ENCODE measurements at regions not wholly inside any gene's neighbourhood (a gene's known extent, or its start where the extent isn't known, plus 50 kb on each side); places are given as distances from the start of the nearest gene placed in this dataset.
"Not testable (repeated sequence)": the region's sequence is repeated elsewhere in the genome, so short reads cannot be mapped to it uniquely, and the experiment has no call there.

DNA sequence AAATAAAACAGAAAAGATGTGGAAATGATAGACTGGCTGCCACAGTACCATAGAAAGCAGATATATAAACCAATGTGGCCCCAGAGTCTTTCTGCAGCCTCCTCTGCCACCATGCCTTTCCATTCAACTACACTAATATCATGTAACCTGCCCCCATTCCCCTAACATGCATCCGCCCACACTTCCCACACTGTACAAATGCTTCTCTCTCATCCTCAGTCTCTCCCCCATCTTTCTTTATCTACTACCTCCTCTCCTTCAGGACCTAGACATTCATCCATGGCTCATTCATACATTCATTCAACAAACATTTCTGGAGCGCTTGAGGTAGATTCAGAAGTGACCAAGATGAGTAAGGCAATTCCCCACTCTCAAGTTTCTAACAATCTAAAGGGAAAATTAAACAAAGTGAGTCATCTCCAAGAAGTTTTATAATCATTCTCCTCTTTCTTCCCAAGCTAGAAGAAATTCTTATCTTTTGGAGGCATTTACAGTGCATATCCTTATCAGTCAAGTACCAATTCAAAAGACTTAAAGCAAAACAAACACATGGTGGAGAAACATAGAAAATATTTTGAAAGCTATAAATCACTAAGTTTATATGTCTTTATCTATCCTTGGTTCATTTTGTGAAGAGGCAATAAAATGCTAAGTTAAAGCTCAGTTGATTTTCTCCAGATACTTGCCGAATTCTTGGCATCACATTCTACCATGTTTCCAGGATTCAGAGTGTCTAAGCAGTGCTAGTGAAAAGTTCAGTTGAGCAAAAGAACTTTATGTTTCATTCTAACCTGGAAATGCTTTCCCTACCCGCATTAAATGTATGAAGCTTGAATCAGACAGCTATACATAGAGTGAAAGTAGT, 70.5 kb upstream of the FRMD6 start:
- DNase-seq, result no peak

DNA sequence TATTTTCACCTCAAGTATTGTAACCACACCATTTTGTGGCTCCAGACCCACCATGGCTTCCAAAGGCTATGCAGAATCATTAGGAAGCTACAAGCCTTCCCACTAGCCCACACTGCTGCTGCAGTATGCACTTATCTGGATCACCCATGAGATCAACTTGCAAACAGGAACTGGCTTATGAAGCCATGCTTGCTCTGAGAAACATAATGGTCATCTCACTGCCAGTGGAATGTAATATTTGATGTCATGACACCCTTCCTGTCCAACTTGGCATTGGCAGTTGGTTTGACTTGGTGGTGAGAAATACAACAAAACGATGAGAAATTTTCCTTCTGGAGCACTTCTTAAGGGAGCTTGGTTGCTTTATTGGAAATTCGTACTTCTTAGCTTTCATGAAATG, 69.3 kb upstream of the FRMD6 start:
- DNase-seq, result no peak

DNA sequence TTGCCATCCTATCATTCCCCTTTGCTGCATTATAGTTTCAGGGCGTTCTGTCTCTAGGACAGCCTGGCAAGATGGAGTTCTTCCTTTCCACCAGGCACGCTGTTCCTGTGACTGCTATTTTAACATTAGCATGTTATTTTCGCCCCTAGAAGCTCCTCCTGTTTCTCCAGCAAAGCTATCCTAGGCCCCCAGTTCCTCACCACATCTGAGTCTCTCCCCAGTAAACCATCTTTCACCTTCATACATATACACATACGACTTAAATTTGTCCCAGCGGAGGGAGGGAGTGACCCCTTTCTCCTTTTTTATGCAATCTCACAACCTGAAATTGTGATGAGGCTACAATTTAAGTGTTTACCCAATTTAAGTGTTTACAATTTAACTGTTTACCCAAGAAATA, 66.7 kb upstream of the FRMD6 start:
- no peak for DNase-seq

DNA sequence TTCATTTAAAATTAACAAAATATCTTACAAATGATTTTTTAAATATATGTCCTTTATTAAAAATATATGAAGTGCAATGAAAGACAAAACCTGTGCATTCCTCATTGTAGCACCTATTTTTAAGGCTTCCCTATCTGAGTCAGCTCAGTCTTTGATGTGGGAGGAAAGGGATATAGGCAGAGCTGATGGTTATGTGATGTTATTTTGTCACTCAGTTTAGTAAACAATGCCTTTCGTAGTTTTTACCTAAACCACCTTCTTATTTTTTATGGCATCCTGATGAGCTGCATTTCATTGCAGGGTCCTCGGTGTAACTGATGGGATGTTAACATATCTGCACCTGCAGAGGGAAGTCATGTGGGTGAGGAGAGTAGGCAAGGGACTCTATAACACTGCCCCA, 58.9 kb upstream of the FRMD6 start:
- DNase-seq, result no peak

DNA sequence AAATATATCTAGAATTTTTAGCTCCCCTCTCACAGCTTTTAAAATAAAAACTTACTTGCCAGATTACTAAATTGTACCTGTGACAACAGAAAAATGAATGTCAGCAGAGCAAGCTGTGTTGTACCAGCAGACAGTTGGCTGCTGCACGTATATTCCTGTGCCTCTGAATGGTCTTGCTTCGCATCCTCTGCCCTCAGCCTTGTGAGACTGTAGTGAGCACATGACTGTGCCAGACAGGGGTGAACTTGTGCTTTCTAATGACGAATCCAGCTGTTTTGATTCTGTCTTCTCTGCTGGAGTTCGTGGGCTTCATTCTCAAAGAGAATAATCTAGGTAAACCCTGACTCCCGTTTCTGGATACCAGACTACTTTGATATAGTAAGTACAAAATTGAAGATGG, 58.3 kb upstream of the FRMD6 start:
- no peak for DNase-seq

DNA sequence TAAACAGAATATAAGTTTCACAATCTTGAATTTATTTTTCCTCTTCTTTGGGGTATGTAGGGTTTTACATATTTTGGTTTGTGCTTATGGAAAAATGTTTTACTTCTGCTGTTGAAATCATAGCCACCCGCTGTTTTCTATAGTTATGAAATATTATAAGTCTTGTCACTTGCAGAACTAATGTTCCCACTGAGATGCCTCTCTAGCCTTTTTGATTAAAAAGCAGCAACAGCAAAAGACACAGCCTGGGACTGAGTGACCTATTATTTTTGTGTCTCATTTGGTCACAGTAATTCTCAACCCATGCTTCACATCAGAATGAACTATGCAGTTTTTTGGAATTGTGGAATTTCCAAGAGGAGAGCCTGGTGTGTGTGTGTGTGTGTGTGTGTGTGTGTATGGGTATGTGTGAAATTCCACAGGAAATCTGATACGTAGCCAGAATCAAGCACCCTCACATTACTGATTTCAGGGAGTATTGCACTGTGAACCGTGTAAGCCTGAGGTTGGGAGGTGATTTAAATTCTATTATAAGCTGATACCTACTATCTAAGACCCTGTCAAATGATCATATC, 55.7 kb upstream of the FRMD6 start:
- DNase-seq, result no peak

DNA sequence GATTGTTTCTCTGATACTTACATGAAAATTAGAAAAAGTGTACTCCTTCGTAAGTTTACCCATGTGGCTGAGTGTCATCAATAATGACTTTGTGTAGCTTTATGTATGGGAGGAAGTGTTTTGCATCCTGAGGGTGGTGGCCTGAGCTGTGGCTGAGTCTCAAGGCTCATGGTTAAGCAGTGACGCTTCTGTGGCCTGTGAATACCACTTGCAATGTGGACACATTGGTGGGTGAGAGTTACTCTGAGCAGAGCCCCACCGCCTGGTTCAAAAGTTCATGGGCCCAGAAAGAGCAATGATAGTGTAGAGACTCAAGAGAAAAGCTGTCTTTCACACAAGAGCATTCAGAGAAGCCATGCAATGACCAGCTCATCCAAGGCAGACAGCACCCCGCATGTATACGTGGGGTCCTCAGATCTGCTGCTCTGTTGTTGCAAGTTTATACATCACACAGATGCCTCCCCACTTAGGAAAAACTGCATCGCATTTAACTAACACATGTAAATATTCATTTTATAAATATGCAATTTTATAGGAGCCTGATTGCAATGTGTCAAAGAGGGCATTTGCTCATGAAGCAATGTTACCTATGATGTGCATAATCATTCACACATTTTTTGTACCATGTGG, 55.1 kb upstream of the FRMD6 start:
- no peak for DNase-seq

DNA sequence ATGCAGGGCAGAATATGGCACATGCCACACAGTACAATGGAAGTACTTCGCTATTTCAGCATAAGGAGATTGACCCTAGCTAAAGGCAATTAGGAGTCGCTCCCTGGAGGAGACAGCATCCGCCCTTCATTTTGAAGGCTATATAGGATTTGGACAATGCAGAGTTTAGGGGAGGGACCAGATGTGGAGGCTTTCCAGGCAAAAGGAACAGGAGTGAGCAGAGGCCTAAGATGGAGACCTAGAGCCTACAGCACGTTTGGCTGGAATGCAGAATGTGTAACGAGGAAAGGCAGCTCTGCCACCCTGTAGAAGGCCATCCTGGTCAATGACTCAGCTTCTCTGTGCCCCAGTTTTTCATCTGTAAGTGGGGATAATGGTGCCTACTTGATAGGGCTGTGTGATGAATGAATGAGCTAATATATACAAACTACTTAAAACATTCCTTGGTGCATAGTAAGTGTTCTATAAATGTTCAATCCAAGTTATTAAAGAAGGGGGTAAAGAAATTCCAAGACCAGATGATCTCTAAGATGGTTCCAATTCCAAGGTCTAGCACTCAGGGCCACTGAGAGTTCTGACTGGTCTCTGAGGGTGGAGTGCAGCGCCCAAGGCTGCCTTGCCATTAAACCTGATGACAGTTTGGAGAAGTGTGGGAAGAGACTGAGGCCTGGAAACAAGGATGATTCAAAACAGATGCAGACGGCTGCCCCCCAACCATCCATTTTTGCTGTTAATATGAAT, 54.3 kb upstream of the FRMD6 start:
- no peak for DNase-seq

DNA sequence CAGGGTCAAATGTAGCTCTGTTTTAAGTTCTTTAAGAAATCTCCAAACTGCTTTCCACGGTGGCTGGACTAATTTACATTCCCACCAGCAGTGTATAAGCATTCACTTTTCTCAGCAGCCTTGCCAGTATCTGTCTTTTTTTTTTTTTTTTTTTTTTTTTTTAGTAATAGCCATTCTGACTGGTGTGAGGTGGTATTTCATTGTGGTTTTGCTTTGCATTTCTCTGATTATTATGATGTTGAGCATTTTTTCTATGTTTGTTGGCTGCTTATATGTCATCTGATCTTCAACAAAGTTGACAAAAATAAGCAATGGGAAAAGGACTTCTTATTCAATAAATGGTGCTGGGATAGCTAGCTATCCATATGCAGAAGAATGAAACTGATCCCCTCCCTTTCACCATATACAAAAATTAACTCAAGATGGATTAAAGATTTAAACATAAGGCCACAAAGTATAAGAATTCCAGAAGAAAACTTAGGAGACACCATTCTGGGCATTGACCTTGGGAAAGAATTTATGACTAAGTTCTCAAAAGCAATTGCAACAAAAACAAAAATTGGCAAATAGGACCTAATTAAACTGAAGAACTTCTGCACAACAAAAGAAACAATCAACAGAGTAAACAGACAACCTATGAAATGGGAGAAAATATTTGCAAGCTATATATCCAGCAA, 52.6 kb upstream of the FRMD6 start:
- DNase-seq, result not testable (repeated sequence)

DNA sequence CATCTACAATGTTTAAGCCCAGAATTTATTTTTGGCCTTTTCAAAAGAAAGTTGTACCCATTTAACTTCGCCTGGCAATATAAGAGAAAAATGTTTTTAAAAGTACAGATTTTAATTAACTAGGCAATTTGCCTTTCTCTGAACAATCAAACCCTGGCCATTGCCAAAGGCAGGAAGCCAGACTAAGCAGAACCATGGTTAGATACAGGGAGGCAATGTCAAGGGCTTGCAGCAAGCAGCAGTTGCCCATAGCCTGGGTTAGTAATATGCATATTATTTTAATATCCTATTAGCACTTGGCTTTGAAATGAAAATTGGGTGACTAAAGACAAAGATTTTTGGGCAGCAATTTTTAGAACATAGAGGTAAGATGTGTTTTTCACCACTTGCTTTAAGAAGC, 51.1 kb upstream of the FRMD6 start:
- no peak for DNase-seq
